Ovary (tissue), 3 donors: ENCODE measurements at regions not wholly inside any gene's neighbourhood (a gene's known extent, or its start where the extent isn't known, plus 50 kb on each side); places are given as distances from the start of the nearest gene placed in this dataset.

ENCODE experiments used
- CTCF ChIP-seq, 3 donors: fragments of 450-650 bp in 2 of 3; fragments of 200-600 bp in 1 of 3; IDR thresholded peaks; one replicate each; pipeline versions ENCODE4 v1.5.1 to v1.8.0; 2016 to 2022; ENCODE audit warnings: antibody characterized with exemption in 3 of 3, mild to moderate bottlenecking in 1 of 3
- POLR2A ChIP-seq: fragments of 450-650 bp; IDR thresholded peaks from one replicate; pipeline ENCODE4 v1.6.1; 2017; ENCODE audit warnings: antibody characterized with exemption, mild to moderate bottlenecking, moderate library complexity
- donor health status: DM: no; HTN: no; CAD: no.

GRCh38 chr10:76732306-76732705 is 905.3 kb downstream of the KCNMA1 start:
- TF ChIP-seq CTCF (IDR thresholded peaks at IDR 0.05) = no peak
- TF ChIP-seq POLR2A = no peak
